ENCODE measurements at regions not wholly inside any gene's neighbourhood (a gene's known extent, or its start where the extent isn't known, plus 50 kb on each side); places are given as distances from the start of the nearest gene placed in this dataset.

- Histone ChIP-seq H3K79me2 (ENCODE audit: control insufficient read depth, insufficient read depth, low read length) (no peaks in the 10 kb centered on the region), H4K20me1 (ENCODE audit: control insufficient read depth, extremely low read depth, insufficient read depth, low read length) (no peaks in the 10 kb centered on the region), H3K9me1 (ENCODE audit: control insufficient read depth, extremely low read depth, insufficient read depth, low read length) (no peaks in the 10 kb centered on the region), H3K27ac (ENCODE audit: control insufficient read depth, insufficient read depth, low read length) (no peak overlapping the region), H2AFZ (ENCODE audit: control insufficient read depth, low read length) (no peak overlapping the region), H3K4me2 (ENCODE audit: control insufficient read depth, extremely low read depth, insufficient read depth, low read depth, low read length) (no peak overlapping the region), H3K4me1 (ENCODE audit: control insufficient read depth, extremely low read depth, insufficient read depth, low read length) (peaks cover 7% of the 10 kb centered on the region), H3K27me3 (ENCODE audit: control insufficient read depth, extremely low read depth, insufficient read depth, low read length) (no peaks in the 10 kb centered on the region), H3K9ac (ENCODE audit: control insufficient read depth, extremely low read depth, insufficient read depth, low read length) (no peak overlapping the region), H3K4me3 (ENCODE audit: control insufficient read depth in 2 of 3, extremely low read depth in 1 of 3, insufficient read depth in 2 of 3, low read depth in 1 of 3, low read length in 3 of 3) (no peak overlapping the region), H3K9me3 (ENCODE audit: control insufficient read depth, low read depth, low read length) (no peaks in the 10 kb centered on the region), H3K36me3 (ENCODE audit: control insufficient read depth in 2 of 2, extremely low read depth in 1 of 2, insufficient read depth in 2 of 2, low read length in 2 of 2) (no peaks in the 10 kb centered on the region)
- DNase-seq (ENCODE audit: low read depth, low spot score) (no peak), FAIRE-seq (no peak)
- no peak for TF ChIP-seq EZH2 (IDR thresholded peaks at IDR 0.05; ENCODE audit: low read length)
- TF ChIP-seq, protein P1, sequence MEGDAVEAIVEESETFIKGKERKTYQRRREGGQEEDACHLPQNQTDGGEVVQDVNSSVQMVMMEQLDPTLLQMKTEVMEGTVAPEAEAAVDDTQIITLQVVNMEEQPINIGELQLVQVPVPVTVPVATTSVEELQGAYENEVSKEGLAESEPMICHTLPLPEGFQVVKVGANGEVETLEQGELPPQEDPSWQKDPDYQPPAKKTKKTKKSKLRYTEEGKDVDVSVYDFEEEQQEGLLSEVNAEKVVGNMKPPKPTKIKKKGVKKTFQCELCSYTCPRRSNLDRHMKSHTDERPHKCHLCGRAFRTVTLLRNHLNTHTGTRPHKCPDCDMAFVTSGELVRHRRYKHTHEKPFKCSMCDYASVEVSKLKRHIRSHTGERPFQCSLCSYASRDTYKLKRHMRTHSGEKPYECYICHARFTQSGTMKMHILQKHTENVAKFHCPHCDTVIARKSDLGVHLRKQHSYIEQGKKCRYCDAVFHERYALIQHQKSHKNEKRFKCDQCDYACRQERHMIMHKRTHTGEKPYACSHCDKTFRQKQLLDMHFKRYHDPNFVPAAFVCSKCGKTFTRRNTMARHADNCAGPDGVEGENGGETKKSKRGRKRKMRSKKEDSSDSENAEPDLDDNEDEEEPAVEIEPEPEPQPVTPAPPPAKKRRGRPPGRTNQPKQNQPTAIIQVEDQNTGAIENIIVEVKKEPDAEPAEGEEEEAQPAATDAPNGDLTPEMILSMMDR (optimal IDR thresholded peaks at IDR 0.05 in 1 of 3, IDR thresholded peaks at IDR 0.05 in 1 of 3, conservative IDR thresholded peaks at IDR 0.05 in 1 of 3; ENCODE audit: extremely low read depth in 1 of 3, insufficient read depth in 2 of 3, low read length in 3 of 3), result no peak
- dilution Hi-C loops (cut with MboI; ENCODE audit: extremely low pct_ligation_motif_present, low sequenced_read_pairs), result no loop called here
Measured at GRCh38 chr2:191754103-191754502, 76.2 kb downstream of the NABP1 start.

- H3K4me3 ChIP-seq (ENCODE audit: control insufficient read depth in 2 of 3, extremely low read depth in 1 of 3, insufficient read depth in 2 of 3, low read depth in 1 of 3, low read length in 3 of 3), result no peak overlapping the region
- H3K9me3 ChIP-seq (ENCODE audit: control insufficient read depth, low read depth, low read length), result no peaks in the 10 kb centered on the region
- no peaks in the 10 kb centered on the region for H3K36me3 ChIP-seq (ENCODE audit: control insufficient read depth in 2 of 2, extremely low read depth in 1 of 2, insufficient read depth in 2 of 2, low read length in 2 of 2)
- no peaks in the 10 kb centered on the region for H3K27me3 ChIP-seq (ENCODE audit: control insufficient read depth, extremely low read depth, insufficient read depth, low read length)
- H3K79me2 ChIP-seq (ENCODE audit: control insufficient read depth, insufficient read depth, low read length), result no peaks in the 10 kb centered on the region
- dilution Hi-C loops (cut with MboI; ENCODE audit: extremely low pct_ligation_motif_present, low sequenced_read_pairs), result no loop called here
- no peaks in the 10 kb centered on the region for H3K9me1 ChIP-seq (ENCODE audit: control insufficient read depth, extremely low read depth, insufficient read depth, low read length)
- DNase-seq (ENCODE audit: low read depth, low spot score), result no peak
- no peaks in the 10 kb centered on the region for H4K20me1 ChIP-seq (ENCODE audit: control insufficient read depth, extremely low read depth, insufficient read depth, low read length)
- H3K4me2 ChIP-seq (ENCODE audit: control insufficient read depth, extremely low read depth, insufficient read depth, low read depth, low read length), result no peak overlapping the region
- H3K9ac ChIP-seq (ENCODE audit: control insufficient read depth, extremely low read depth, insufficient read depth, low read length), result no peak overlapping the region
- H3K4me1 ChIP-seq (ENCODE audit: control insufficient read depth, extremely low read depth, insufficient read depth, low read length), result peaks cover 15% of the 10 kb centered on the region
- TF ChIP-seq, protein P1 (optimal IDR thresholded peaks at IDR 0.05 in 1 of 3, IDR thresholded peaks at IDR 0.05 in 1 of 3, conservative IDR thresholded peaks at IDR 0.05 in 1 of 3; ENCODE audit: extremely low read depth in 1 of 3, insufficient read depth in 2 of 3, low read length in 3 of 3), result no peak
- no peak for TF ChIP-seq EZH2 (IDR thresholded peaks at IDR 0.05; ENCODE audit: low read length)
- FAIRE-seq, result no peak
- H3K27ac ChIP-seq (ENCODE audit: control insufficient read depth, insufficient read depth, low read length), result no peak overlapping the region
- no peak overlapping the region for H2AFZ ChIP-seq (ENCODE audit: control insufficient read depth, low read length)
Measured at GRCh38 chr2:191756761-191757160, 78.8 kb downstream of the NABP1 start.

Measured in keratinocyte (primary cell).